K562 (cell line): ENCODE measurements at regions not wholly inside any gene's neighbourhood (a gene's known extent, or its start where the extent isn't known, plus 50 kb on each side); places are given as distances from the start of the nearest gene placed in this dataset.

ENCODE experiments used
- CTCF ChIP-seq, 3 experiments: IDR thresholded peaks in 2 of 3; conservative IDR thresholded peaks in 1 of 3; 2 replicates each; pipeline ENCODE4 v1.5.1; 2011 to 2012; ENCODE audit warnings: low read length in 3 of 3, mild to moderate bottlenecking in 3 of 3, control low read depth in 2 of 3, improper control_type of control experiment in 1 of 3, inconsistent platforms in 1 of 3, low read depth in 1 of 3, mixed read lengths in 1 of 3, moderate library complexity in 1 of 3; ENCODE audit not compliant: insufficient read depth in 2 of 3
- MTA2 ChIP-seq: fragments of 450-650 bp; IDR thresholded peaks from 2 replicates; pipeline ENCODE4 v1.6.1; 2016; ENCODE audit warnings: low read depth
- MTA3 ChIP-seq: fragments of 450-650 bp; formaldehyde crosslinking; IDR thresholded peaks from 2 replicates; pipeline ENCODE4 v1.6.1; 2017; ENCODE audit warnings: mild to moderate bottlenecking, borderline replicate concordance
- PREB ChIP-seq: sonication (generic); formaldehyde crosslinking; IDR thresholded peaks from 2 replicates; pipeline ENCODE4 v1.8.1; 2023; ENCODE audit warnings: mild to moderate bottlenecking, missing genetic modification reagents
- TCF3 ChIP-seq: sonication (generic); formaldehyde crosslinking; IDR thresholded peaks from 2 replicates; pipeline ENCODE4 v1.4.0; 2020; ENCODE audit warnings: mild to moderate bottlenecking, missing genetic modification reagents
- TSC22D4 ChIP-seq: fragments of 450-650 bp; IDR thresholded peaks from 2 replicates; pipeline ENCODE4 v1.6.1; 2016; ENCODE audit warnings: missing genetic modification characterization, missing biosample characterization, control low read depth
- ZNF277 ChIP-seq: fragments of 250-450 bp; sonication (Bioruptor Pico); IDR thresholded peaks from 2 replicates; pipeline ENCODE4 v1.8.0; 2022; ENCODE audit warnings: inconsistent platforms, mild to moderate bottlenecking, moderate library complexity, borderline replicate concordance

GRCh38 chr1:166017395-166017794 is 149.4 kb downstream of the FAM78B start (continued):
- peak; percentile 52 to 71 (median 57) for TF ChIP-seq CTCF (IDR thresholded peaks at IDR 0.05 in 2 of 3, conservative IDR thresholded peaks at IDR 0.05 in 1 of 3; ENCODE audit: insufficient read depth in 2 of 3, low read depth in 1 of 3, low read length in 3 of 3)
- TF ChIP-seq MTA2, result no peak
- no peak for TF ChIP-seq PREB (CRISPR knock-in tag)
- no peak for TF ChIP-seq TCF3 (CRISPR knock-in tag)
- no peak for TF ChIP-seq TSC22D4
- no peak for TF ChIP-seq MTA3
- no peak for TF ChIP-seq ZNF277 (CRISPR knock-in tag)
